K562 (cell line): ENCODE measurements at regions not wholly inside any gene's neighbourhood (a gene's known extent, or its start where the extent isn't known, plus 50 kb on each side); places are given as distances from the start of the nearest gene placed in this dataset.

ENCODE experiments used
- ATAC-seq: fragments of 200-7000 bp; cut with Tn5 transposase; 3 replicates; pipeline ENCODE4 v1.9.1; 2020; ENCODE audit warnings: moderate library complexity
- BruUV-seq: library from RNA; stranded (reverse); fragments of 400-500 nt; replicated peaks from 2 replicates; lab custom pipeline; 2021; lab: Mats Ljungman, UMichigan
- CTCF ChIA-PET: fragments of 300-600 bp; formaldehyde crosslinking; extraction: SDS; loops from one replicate; lab custom pipeline; 2021; ENCODE audit warnings: low intra/inter-chr PET ratio; lab: Yijun Ruan, JAX
- POLR2A ChIA-PET: fragments of 300-600, 350-650 bp; sonication (Branson Sonifier 250); formaldehyde crosslinking; extraction: SDS; loops from one replicate; lab custom pipeline; 2021; ENCODE audit warnings: antibody characterized with exemption, inconsistent platforms; lab: Yijun Ruan, JAX
- DNase-seq, 4 experiments: peaks; one replicate each; pipeline versions ENCODE4 v3.0.0 to v3.0.0-alpha.2; 2011 to 2018; ENCODE audit warnings: low spot score in 3 of 4, mixed read lengths in 3 of 4; ENCODE audit errors: extremely low read depth in 1 of 4
- FAIRE-seq: peaks from 2 replicates; lab custom pipeline; 2011; peaks lifted over from hg19 to GRCh38; lab: Jason Lieb, UNC
- H2AFZ ChIP-seq: 2 replicates; pipeline ENCODE4 v1.6.0; 2011; ENCODE audit warnings: low read depth, low read length, control low read depth, inconsistent platforms
- H3K27ac ChIP-seq: fragments of 200-600 bp; 3 replicates; pipeline ENCODE4 v1.8.0; 2011; ENCODE audit warnings: low read depth, mild to moderate bottlenecking, control low read depth, inconsistent platforms, low read length, moderate library complexity, mixed read lengths; ENCODE audit errors: extremely low read depth
- H3K27me3 ChIP-seq, 2 experiments: fragments of 300-600 bp in 1 of 2; 2 replicates in 1 of 2; 3 replicates in 1 of 2; pipeline versions ENCODE4 v1.6.0 to v1.8.0; 2011; ENCODE audit warnings: inconsistent platforms in 2 of 2, low read length in 2 of 2, mild to moderate bottlenecking in 1 of 2, mixed read lengths in 1 of 2, moderate library complexity in 1 of 2; ENCODE audit not compliant: control insufficient read depth in 2 of 2, insufficient read depth in 2 of 2
- H3K36me3 ChIP-seq: fragments of 300-600 bp; 3 replicates; pipeline ENCODE4 v1.8.0; 2011; ENCODE audit warnings: mild to moderate bottlenecking, low read length, inconsistent platforms; ENCODE audit not compliant: control insufficient read depth, insufficient read depth
- H3K4me1 ChIP-seq, 2 experiments: fragments of 200-600 bp in 1 of 2; replicated peaks in 1 of 2; 2 replicates in 1 of 2; 3 replicates in 1 of 2; pipeline versions ENCODE4 v1.5.1 to v1.8.0; 2011; ENCODE audit warnings: inconsistent platforms in 2 of 2, low read length in 2 of 2, mild to moderate bottlenecking in 1 of 2, mixed read lengths in 1 of 2, moderate library complexity in 1 of 2; ENCODE audit not compliant: control insufficient read depth in 2 of 2, insufficient read depth in 2 of 2
- H3K4me2 ChIP-seq: 2 replicates; pipeline ENCODE4 v1.6.1; 2011; ENCODE audit warnings: low read length, control low read depth, inconsistent platforms, mixed read lengths; ENCODE audit not compliant: insufficient read depth
- H3K4me3 ChIP-seq: fragments of 200-600 bp; sonication (generic), shearing (Covaris generic); 2 replicates; pipeline ENCODE4 v1.5.1; 2016; ENCODE audit warnings: control low read depth, inconsistent platforms
- H3K79me2 ChIP-seq: fragments of 200-600 bp; 3 replicates; pipeline ENCODE4 v1.8.0; 2011; ENCODE audit warnings: low read length, inconsistent platforms; ENCODE audit not compliant: control insufficient read depth, insufficient read depth
- H3K9ac ChIP-seq, 2 experiments: 2 replicates each; pipeline versions ENCODE4 v1.6.0 to v1.6.1; 2011; ENCODE audit warnings: low read depth in 2 of 2, low read length in 2 of 2, control low read depth in 1 of 2, inconsistent platforms in 1 of 2, mild to moderate bottlenecking in 1 of 2, mixed read lengths in 1 of 2; ENCODE audit not compliant: insufficient read depth in 1 of 2
- H3K9me1 ChIP-seq: one replicate; pipeline ENCODE4 v1.6.0; 2011; ENCODE audit warnings: inconsistent platforms, mild to moderate bottlenecking, low read length, moderate library complexity; ENCODE audit not compliant: control insufficient read depth, insufficient read depth
- H3K9me3 ChIP-seq: replicated peaks from 2 replicates; pipeline ENCODE4 v1.5.1; 2011; ENCODE audit warnings: low read depth, low read length, inconsistent platforms; ENCODE audit not compliant: control insufficient read depth, insufficient read depth
- H4K20me1 ChIP-seq: replicated peaks from 2 replicates; pipeline ENCODE4 v1.6.1; 2011; ENCODE audit warnings: low read length, inconsistent platforms, mixed read lengths; ENCODE audit not compliant: control insufficient read depth, insufficient read depth
- BMI1 ChIP-seq: fragments of 150-350 bp; IDR thresholded peaks from 2 replicates; pipeline ENCODE4 v1.6.1; 2014; ENCODE audit warnings: low read length
- DMBX1 ChIP-seq: fragments of 250-450 bp; sonication (Bioruptor Pico); IDR thresholded peaks from 2 replicates; pipeline ENCODE4 v1.8.0; 2022; ENCODE audit warnings: inconsistent platforms, mild to moderate bottlenecking, moderate library complexity, borderline replicate concordance
- HMG20A ChIP-seq: fragments of 450-650 bp; formaldehyde crosslinking; conservative IDR thresholded peaks from 2 replicates; pipeline ENCODE4 v1.4.0; 2020; ENCODE audit warnings: mild to moderate bottlenecking, mixed read lengths
- NFE2L1 ChIP-seq: fragments of 450-650 bp; IDR thresholded peaks from 2 replicates; pipeline ENCODE4 v1.6.1; 2016; ENCODE audit warnings: missing genetic modification characterization, low read depth, mild to moderate bottlenecking, missing compliant biosample characterization, moderate library complexity, borderline replicate concordance
- ZFP36 ChIP-seq: fragments of 150-350 bp; IDR thresholded peaks from 2 replicates; pipeline ENCODE4 v1.6.1; 2018; ENCODE audit warnings: low read length, low read depth; ENCODE audit not compliant: partially characterized antibody
- ZNF175 ChIP-seq: fragments of 200-800 bp; sonication (Bioruptor generic); IDR thresholded peaks from 2 replicates; pipeline ENCODE4 v1.6.1; 2016; ENCODE audit warnings: low read depth, mild to moderate bottlenecking, missing genetic modification characterization, missing compliant biosample characterization
- ZNF280B ChIP-seq: fragments of 250-450 bp; sonication (Bioruptor Pico); IDR thresholded peaks from 2 replicates; pipeline ENCODE4 v1.5.1; 2021; ENCODE audit warnings: mild to moderate bottlenecking
- ZNF717 ChIP-seq: fragments of 250-450 bp; sonication (Bioruptor Pico); IDR thresholded peaks from 2 replicates; pipeline ENCODE4 v1.5.0; 2021
- WGBS: fragments of 100-300 bp; shearing (Covaris generic); methylation state at CpG from one replicate; pipeline ENCODE4 v1.1.6; 2016; ENCODE audit warnings: low coverage, mixed read lengths; ENCODE audit not compliant: insufficient coverage; ENCODE audit errors: missing lambda C conversion rate; 5-methylcytosine and 5-hydroxymethylcytosine counted together
- in situ Hi-C: fragments of 300-500 bp; cut with MboI; formaldehyde crosslinking; loops from 4 replicates; pipeline ENCODE4 v1.15.0; 2018; ENCODE audit warnings: inconsistent platforms, mixed read lengths
- intact Hi-C: fragments of 100-400 bp; cut with micrococcal nuclease; formaldehyde crosslinking; loops from 2 replicates; pipeline ENCODE4 v1.14.2; 2022

- H3K4me3 ChIP-seq, result no peak overlapping the region
- POLR2A ChIA-PET, result no interaction called here
- DNase-seq (no peak), ATAC-seq (no peak), FAIRE-seq (no peak)
- H3K27ac ChIP-seq, result no peak overlapping the region
- no peaks in the 10 kb centered on the region for H3K79me2 ChIP-seq
- no peaks in the 10 kb centered on the region for H3K9me3 ChIP-seq
- intact Hi-C loops (no loop called here), in situ Hi-C loops (no loop called here)
- TF ChIP-seq ZNF280B (no peak), HMG20A (no peak), NFE2L1 (tag) (no peak), BMI1 (no peak), DMBX1 (CRISPR knock-in tag) (no peak), ZFP36 (no peak), ZNF717 (CRISPR knock-in tag) (no peak), ZNF175 (CRISPR knock-in tag) (no peak)
- CTCF ChIA-PET, result no interaction called here
- H4K20me1 ChIP-seq, result no peaks in the 10 kb centered on the region
- no peaks in the 10 kb centered on the region for H3K4me1 ChIP-seq
- H3K9ac ChIP-seq, result no peak overlapping the region
- no TSS peak for BruUV-seq
- no peak overlapping the region for H3K4me2 ChIP-seq
- no peak overlapping the region for H2AFZ ChIP-seq
- no peaks in the 10 kb centered on the region for H3K9me1 ChIP-seq
- 56% methylated on average over 1 of the region's 1 CpG for WGBS
- no peaks in the 10 kb centered on the region for H3K27me3 ChIP-seq
- H3K36me3 ChIP-seq, result no peaks in the 10 kb centered on the region
Measured at GRCh38 chr2:208713066-208713745, 306.6 kb downstream of the PTH2R start.
